GM13976 (cell line): ENCODE measurements at regions not wholly inside any gene's neighbourhood (a gene's known extent, or its start where the extent isn't known, plus 50 kb on each side); places are given as distances from the start of the nearest gene placed in this dataset.

ENCODE experiments used
- DNase-seq: peaks from one replicate; pipeline ENCODE4 v3.0.0; 2012; ENCODE audit warnings: low spot score
- in situ Hi-C: fragments of 300-500 bp; cut with MboI; formaldehyde crosslinking; loops from one replicate; pipeline ENCODE4 v1.12.0; 2022; ENCODE audit warnings: low sequenced_read_pairs, mixed read lengths, inconsistent platforms; ENCODE audit not compliant: unreplicated experiment
- TF ChIP-seq, protein P1 (sequence below): IDR thresholded peaks from 2 replicates; pipeline ENCODE4 v1.5.1; 2012; ENCODE audit warnings: borderline replicate concordance, mild to moderate bottlenecking; ENCODE audit not compliant: insufficient read depth; ENCODE audit errors: extremely low read depth, missing control alignments, control extremely low read depth

DNA sequence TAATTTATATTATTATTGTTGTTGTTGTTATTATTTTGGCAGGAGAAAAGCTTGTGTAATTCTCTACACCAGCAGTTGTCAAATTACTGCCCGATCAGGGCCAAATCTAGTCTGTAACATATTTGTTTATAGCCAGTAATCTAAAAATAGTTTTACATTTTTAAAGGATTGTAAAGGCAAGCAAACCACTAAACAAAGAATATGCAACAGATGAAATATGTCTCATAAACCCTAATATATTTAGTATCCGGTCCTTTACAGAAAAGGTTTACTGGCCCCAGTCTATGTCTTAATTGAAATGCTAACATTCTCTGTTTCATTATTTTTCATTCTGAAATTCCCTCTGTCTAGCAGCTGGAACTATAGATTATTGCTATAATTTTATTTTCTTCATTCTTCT is 709.5 kb downstream of the KCNJ2 start:
- DNase-seq = no peak
- TF ChIP-seq, protein P1, sequence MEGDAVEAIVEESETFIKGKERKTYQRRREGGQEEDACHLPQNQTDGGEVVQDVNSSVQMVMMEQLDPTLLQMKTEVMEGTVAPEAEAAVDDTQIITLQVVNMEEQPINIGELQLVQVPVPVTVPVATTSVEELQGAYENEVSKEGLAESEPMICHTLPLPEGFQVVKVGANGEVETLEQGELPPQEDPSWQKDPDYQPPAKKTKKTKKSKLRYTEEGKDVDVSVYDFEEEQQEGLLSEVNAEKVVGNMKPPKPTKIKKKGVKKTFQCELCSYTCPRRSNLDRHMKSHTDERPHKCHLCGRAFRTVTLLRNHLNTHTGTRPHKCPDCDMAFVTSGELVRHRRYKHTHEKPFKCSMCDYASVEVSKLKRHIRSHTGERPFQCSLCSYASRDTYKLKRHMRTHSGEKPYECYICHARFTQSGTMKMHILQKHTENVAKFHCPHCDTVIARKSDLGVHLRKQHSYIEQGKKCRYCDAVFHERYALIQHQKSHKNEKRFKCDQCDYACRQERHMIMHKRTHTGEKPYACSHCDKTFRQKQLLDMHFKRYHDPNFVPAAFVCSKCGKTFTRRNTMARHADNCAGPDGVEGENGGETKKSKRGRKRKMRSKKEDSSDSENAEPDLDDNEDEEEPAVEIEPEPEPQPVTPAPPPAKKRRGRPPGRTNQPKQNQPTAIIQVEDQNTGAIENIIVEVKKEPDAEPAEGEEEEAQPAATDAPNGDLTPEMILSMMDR = no peak
- in situ Hi-C loops = no loop called here

DNA sequence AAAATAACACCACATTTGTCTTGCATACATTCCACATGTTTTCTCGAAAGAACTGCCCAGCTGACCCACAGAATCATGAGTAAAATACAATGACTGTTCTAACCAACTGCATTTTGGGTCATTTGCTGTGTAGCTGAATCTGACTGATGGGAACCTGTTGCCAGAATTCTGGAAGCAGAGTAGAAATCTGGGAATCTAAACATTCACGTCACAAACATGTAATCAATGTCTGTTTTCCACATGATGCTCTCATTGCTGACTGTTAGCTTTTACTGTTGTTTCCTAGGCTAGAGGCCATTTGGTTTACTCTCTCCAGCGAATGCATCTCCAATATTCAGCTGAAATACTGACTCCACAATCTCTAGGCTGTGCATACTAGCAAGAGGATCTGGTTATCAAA is 710.1 kb downstream of the KCNJ2 start:
- in situ Hi-C loops = no loop called here
- no peak for DNase-seq
- TF ChIP-seq, protein P1 = no peak

DNA sequence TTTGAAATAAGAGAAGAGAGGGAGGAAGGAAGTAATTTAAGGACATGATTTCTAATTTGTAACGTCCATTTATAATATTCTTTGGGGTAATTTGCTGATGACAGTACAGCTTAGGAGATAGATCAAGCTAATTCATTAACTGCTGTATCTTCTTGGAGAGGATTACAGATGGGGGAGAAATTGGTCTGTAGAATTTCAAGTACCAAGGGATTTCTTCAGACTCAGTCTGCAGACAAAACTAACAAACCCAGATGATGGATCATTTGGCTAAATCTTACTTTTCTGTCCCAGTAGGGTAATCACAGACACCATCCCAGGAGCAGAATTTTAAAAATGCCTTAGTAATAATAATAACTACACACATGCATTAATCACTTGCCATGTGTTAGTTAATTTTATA is 711.8 kb downstream of the KCNJ2 start:
- DNase-seq = no peak
- in situ Hi-C loops = no loop called here
- TF ChIP-seq, protein P1 = no peak

DNA sequence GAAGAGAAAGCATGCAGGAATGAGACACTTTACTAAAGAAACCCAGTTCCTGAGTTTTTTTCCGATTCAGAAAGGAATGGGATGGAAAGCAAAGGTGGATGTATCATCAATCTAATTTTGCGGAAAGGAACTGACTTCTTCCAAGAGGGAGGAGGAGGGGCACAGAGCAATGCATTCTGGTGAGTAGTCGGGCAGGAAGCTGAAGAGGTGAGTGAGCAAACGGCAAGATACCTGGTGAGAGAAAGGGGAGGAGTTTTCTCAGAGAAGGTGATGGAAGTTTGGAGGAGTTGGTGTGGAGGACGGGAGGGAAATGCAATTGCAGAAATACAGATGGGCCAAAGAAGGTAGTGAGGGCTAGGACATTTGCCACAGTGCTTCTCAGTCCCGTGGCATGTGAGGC is 713.2 kb downstream of the KCNJ2 start:
- TF ChIP-seq, protein P1 = no peak
- in situ Hi-C loops = no loop called here
- DNase-seq = no peak

DNA sequence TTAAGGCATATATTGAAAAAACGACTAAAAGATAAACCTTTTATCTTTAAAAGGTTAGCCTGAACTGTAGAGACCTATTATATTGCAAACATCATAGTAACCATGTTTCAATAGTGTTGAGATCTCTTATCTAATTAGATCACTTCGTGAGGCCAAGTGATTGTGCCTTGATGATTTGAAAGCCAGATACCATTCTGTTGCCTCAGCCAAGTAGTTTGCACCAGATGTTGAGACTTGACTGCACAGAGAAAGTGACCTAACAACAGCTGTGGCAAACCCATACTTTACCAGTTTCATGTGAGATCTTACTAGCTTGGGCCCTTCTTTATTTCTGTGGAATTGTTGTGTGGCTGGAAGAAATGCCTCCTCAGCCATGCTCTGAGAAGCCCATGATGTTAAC is 717.3 kb downstream of the KCNJ2 start:
- in situ Hi-C loops = no loop called here
- no peak for DNase-seq
- TF ChIP-seq, protein P1 = no peak

DNA sequence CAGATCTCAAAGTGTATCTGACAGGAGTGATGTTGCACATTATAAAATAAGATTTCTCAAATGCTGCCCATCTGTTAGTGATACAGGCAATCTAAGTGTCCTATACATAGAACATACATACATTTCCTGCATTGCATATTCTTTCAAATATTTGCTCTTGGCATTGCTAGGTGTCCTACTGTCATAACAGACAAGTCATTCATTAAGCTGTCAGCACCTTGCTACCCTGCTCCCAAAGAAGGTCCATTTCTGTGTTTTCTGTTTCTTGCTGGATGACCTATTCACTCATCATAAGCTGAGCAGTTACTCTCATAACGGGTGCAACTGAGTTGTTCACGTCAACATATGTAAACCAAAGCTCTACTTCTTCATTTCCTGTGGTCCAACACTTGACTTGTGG is 719.0 kb downstream of the KCNJ2 start:
- DNase-seq = no peak
- TF ChIP-seq, protein P1 = no peak
- in situ Hi-C loops = no loop called here

DNA sequence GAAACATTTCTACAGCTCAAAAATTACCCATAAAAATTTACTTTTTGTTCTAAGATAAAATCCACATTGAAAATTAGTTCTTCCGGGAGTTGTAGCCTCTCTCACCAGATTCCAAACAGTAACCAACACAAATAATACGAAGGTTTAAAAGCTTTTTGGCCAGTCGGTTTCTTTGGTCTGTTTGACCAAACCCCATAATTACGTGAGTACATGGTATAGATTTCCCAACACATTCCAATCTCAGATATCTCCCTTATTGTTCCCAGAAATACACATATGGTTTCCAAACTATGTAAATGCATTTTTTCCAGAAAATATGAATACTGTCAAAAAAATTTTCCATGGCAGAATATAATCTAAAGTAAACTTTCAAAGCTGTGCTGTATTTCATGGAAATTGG is 722.0 kb downstream of the KCNJ2 start:
- DNase-seq = no peak
- in situ Hi-C loops = no loop called here
- TF ChIP-seq, protein P1 = no peak
